Bronchial epithelial cell (primary cell): ENCODE measurements at regions not wholly inside any gene's neighbourhood (a gene's known extent, or its start where the extent isn't known, plus 50 kb on each side); places are given as distances from the start of the nearest gene placed in this dataset.

Experiments used
- DNase-seq: peaks from one replicate; pipeline ENCODE4 v3.0.0-alpha.2; 2010; ENCODE audit warnings: low read depth
- FAIRE-seq: peaks from 2 replicates; lab custom pipeline; 2011; peaks lifted over from hg19 to GRCh38; lab: Jason Lieb, UNC
- H3K27me3 ChIP-seq: 2 replicates; pipeline ENCODE4 v1.5.1; 2011; ENCODE audit warnings: low read length; ENCODE audit not compliant: control insufficient read depth, insufficient read depth
- H3K36me3 ChIP-seq: 2 replicates; pipeline ENCODE4 v1.5.1; 2011; ENCODE audit warnings: low read length; ENCODE audit not compliant: control insufficient read depth, insufficient read depth
- H3K4me3 ChIP-seq: 2 replicates; pipeline ENCODE4 v1.5.1; 2011; ENCODE audit warnings: mild to moderate bottlenecking, low read depth, low read length, control low read depth
- CTCF ChIP-seq: IDR thresholded peaks from 2 replicates; pipeline ENCODE4 v1.5.1; 2011; ENCODE audit warnings: mild to moderate bottlenecking, moderate library complexity, low read length, control low read depth, inconsistent platforms; ENCODE audit not compliant: insufficient read depth, severe bottlenecking

- H3K4me3 ChIP-seq = no peak overlapping the region
- FAIRE-seq = no peak
- DNase-seq = peak; percentile 56
- H3K36me3 ChIP-seq = no peaks in the 10 kb centered on the region
- H3K27me3 ChIP-seq = no peaks in the 10 kb centered on the region
- no peak for TF ChIP-seq CTCF
Measured at GRCh38 chr5:87746891-87747377, 334.2 kb upstream of the CCNH start.

- DNase-seq (peak; percentile 28), FAIRE-seq (no peak)
Measured at GRCh38 chr5:87746341-87746740, 333.6 kb upstream of the CCNH start.

GRCh38 chr5:87741881-87742280 is 329.2 kb upstream of the CCNH start:
- H3K36me3 ChIP-seq = no peaks in the 10 kb centered on the region
- H3K4me3 ChIP-seq = no peak overlapping the region
- H3K27me3 ChIP-seq = no peaks in the 10 kb centered on the region
- FAIRE-seq = no peak
- DNase-seq = no peak
- TF ChIP-seq CTCF = no peak

More at GRCh38 chr5:87746341-87746740, 333.6 kb upstream of the CCNH start:
- H3K4me3 ChIP-seq = no peak overlapping the region
- no peaks in the 10 kb centered on the region for H3K36me3 ChIP-seq
- H3K27me3 ChIP-seq = no peaks in the 10 kb centered on the region
- no peak for TF ChIP-seq CTCF

- TF ChIP-seq CTCF = no peak
- no peaks in the 10 kb centered on the region for H3K36me3 ChIP-seq
- no peaks in the 10 kb centered on the region for H3K27me3 ChIP-seq
- FAIRE-seq (no peak), DNase-seq (peak; percentile 41)
- no peak overlapping the region for H3K4me3 ChIP-seq
Measured at GRCh38 chr5:87735923-87736322, 323.2 kb upstream of the CCNH start.

- Histone ChIP-seq H3K36me3 (no peaks in the 10 kb centered on the region), H3K27me3 (no peaks in the 10 kb centered on the region), H3K4me3 (no peak overlapping the region)
- DNase-seq = no peak
- TF ChIP-seq CTCF = no peak
- no peak for FAIRE-seq
Measured at GRCh38 chr5:87733897-87734296, 321.2 kb upstream of the CCNH start.

- no peak for FAIRE-seq
Measured at GRCh38 chr5:87732875-87733768, 320.4 kb upstream of the CCNH start.

More at GRCh38 chr5:87732875-87733768, 320.4 kb upstream of the CCNH start:
- H3K27me3 ChIP-seq = no peaks in the 10 kb centered on the region
- no peak overlapping the region for H3K4me3 ChIP-seq
- H3K36me3 ChIP-seq = no peaks in the 10 kb centered on the region
- no peak for DNase-seq
- no peak for TF ChIP-seq CTCF
